Right lobe of liver (tissue), 4 donors: ENCODE measurements at regions not wholly inside any gene's neighbourhood (a gene's known extent, or its start where the extent isn't known, plus 50 kb on each side); places are given as distances from the start of the nearest gene placed in this dataset.

ENCODE experiments used
- POLR2A ChIP-seq: fragments of 450-650 bp; IDR thresholded peaks from one replicate; pipeline ENCODE4 v1.6.1; 2017; ENCODE audit warnings: antibody characterized with exemption, mild to moderate bottlenecking
- TF ChIP-seq, protein P1 (sequence below), 4 donors: fragments of 200-600 bp in 3 of 4; fragments of 450-650 bp in 1 of 4; IDR thresholded peaks; one replicate each; pipeline versions ENCODE4 v1.5.1 to v1.8.0; 2016 to 2022; ENCODE audit warnings: antibody characterized with exemption in 4 of 4, mild to moderate bottlenecking in 2 of 4
- donor health status: DM: no; HTN: no; CAD: no.
- donor health status: DM: no; HTN: no; CAD: no.
- donor health status: DM: no; HTN: yes; CAD: no.

DNA sequence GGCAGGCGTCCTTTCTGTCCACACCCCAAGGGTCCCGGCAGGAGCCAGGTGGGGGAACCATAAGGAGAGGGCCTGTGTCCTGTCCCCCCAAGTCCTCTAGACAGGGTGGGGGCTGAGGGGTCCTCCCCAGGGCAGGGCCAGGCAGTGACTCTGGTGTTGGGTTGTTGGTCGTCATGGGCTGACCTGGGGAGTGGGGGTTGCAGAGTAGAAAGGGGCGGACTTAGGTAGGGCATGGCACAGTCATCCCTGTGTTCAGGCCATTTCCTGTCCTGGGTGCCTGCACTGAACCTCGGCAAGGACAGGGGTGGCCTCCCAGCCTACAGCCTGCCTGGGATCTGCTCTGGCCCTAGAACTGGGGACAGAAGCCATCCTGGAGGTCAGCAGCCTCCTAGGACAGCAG is 356.2 kb downstream of the TMEM121 start:
- TF ChIP-seq, protein P1, sequence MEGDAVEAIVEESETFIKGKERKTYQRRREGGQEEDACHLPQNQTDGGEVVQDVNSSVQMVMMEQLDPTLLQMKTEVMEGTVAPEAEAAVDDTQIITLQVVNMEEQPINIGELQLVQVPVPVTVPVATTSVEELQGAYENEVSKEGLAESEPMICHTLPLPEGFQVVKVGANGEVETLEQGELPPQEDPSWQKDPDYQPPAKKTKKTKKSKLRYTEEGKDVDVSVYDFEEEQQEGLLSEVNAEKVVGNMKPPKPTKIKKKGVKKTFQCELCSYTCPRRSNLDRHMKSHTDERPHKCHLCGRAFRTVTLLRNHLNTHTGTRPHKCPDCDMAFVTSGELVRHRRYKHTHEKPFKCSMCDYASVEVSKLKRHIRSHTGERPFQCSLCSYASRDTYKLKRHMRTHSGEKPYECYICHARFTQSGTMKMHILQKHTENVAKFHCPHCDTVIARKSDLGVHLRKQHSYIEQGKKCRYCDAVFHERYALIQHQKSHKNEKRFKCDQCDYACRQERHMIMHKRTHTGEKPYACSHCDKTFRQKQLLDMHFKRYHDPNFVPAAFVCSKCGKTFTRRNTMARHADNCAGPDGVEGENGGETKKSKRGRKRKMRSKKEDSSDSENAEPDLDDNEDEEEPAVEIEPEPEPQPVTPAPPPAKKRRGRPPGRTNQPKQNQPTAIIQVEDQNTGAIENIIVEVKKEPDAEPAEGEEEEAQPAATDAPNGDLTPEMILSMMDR (IDR thresholded peaks at IDR 0.05) = no peak
- no peak for TF ChIP-seq POLR2A
